HG03060 (cell line): ENCODE measurements at regions not wholly inside any gene's neighbourhood (a gene's known extent, or its start where the extent isn't known, plus 50 kb on each side); places are given as distances from the start of the nearest gene placed in this dataset.

Experiments used
- ATAC-seq: cut with Tn5 transposase; IDR thresholded peaks from one replicate; pipeline ENCODE4 v1.9.1; 2021; ENCODE audit warnings: low read depth, moderate number of reproducible peaks; ENCODE audit not compliant: unreplicated experiment

DNA sequence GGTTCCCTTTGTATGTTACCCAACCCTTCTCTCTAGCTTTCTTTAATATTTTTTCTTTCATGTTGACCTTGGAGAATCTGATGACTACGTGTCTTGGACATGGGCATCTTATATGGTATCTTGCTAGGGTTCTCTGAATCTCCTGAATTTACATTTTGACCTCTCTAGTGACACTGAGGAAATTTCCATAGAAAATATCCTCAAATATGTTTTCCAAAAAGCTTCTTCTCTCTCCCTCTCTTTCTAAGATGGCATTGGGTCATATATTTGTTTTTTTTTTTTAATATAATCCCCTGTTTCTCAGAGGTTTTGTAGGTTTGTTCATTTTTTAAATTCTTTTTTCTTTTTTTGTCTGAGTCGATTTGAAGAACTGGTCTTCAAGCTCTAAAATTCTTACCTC, 184.0 kb upstream of the TMC3 start:
- no peak for ATAC-seq

DNA sequence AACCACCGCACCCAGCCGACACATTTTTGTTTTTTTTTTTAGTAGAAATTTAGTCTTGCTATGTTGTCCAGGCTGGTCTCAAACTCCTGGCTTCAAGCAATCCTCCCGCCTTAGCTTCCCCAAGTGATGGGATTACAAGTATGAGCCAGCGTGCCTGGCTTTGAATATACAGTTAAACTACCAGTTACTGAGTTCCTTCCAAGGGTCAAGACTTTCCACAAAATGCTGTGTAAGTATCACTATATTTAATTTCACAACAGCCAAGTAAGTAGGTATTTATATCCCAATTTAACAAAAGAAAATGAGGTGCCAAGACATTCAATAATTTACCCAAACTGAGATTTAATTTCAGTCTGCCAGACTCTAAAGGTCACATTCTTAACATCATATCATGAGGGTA, 181.3 kb upstream of the TMC3 start:
- no peak for ATAC-seq

DNA sequence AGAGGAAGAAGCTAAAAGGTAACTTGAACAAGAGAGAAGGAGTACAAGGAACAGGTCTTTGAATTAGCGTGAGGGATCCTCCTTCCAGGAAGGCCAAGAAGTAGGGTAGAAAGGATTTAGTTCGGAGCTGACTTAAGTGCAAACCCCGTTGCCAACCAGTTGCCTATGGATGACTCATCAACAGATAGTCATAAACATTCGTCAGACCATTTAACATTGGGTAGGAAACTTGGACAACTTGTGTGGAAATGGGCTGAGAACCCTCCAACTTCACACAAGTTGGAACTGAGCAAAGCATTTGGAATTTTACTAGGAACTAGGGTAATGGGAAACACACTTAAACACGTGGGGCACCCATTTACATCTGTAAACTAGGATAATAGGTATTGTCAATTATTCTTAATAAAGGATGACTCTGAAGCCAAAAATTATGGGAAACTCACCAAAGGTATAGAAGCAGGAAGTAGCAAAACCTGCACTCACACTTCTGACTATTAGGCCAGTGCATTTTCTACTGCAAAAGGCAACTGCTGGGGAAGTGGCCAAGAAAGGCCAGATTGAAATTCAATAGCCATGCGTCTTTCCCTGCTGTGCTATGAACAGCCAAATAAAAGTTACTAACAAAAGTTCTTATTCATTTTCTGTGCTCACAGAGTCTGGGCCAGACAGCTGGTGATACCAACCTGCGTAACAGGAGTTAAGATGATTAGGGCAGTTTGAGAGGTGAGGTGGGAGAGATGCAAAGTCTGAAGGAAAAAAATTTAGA, 174.5 kb upstream of the TMC3 start:
- ATAC-seq: no peak

DNA sequence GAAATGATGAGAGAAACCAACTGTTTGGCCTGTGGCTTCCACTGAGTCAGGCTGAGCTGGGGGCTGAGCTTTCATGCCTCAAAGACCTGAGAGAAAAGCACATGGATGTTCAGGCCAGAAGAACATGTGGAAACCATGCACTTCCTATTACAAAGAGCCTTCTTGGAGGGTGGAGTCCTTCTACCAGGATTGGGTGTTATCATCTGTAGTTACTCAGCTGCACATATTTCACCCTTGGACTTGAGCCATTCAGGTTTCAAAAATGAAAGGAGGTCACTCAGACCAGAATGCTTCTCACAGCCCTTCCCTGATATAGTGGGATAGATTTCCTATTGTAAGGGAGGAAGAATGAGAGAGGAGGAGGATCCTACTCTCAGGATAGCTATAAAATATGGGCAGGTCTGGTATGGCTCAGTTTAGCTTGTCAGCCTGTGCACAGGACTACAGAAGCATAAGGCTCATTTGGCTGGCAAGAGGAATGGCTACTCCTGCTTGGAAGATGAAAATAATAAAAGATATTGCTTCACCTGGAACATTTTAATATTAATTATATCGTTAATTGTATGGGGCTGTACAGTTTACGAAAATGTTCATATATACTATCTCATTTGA, 173.6 kb upstream of the TMC3 start:
- no peak for ATAC-seq

DNA sequence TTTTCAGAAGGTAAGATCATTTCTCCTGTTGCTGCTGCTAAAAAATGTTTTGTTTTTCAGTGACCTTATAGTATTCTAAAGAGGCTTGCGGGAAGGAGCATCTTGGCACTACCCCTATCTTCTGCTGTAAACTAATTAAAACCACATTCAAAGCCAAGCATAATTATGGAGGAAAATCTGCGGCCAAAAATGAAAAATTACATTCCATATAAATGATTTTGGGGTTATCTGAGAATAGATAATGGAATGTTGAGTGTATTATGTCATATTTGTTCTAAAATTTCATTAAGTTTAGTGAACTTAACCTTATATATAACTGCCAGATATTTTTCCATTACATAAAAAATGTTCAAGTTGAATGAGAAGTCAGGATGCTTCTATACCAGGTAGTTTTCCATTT, 170.4 kb upstream of the TMC3 start:
- ATAC-seq: no peak

DNA sequence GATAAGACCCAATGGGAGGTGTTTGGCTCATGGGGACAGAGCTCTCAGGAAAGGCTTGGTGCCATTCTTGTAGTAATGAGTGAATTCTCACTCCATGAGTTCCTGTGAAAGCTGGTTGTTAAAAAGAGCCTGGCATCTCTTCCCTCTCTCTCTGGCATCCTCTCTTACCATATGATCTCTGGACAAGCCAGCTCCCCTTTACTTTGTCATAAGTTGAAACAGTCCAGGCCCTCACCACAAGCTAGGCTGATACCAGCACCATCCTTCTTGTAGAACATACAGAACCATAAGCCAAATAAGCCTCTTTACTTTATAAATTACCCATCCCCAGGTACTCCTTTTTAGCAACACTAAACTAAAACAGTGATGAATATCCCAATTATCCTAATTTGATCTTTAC, 166.9 kb upstream of the TMC3 start:
- ATAC-seq: no peak

DNA sequence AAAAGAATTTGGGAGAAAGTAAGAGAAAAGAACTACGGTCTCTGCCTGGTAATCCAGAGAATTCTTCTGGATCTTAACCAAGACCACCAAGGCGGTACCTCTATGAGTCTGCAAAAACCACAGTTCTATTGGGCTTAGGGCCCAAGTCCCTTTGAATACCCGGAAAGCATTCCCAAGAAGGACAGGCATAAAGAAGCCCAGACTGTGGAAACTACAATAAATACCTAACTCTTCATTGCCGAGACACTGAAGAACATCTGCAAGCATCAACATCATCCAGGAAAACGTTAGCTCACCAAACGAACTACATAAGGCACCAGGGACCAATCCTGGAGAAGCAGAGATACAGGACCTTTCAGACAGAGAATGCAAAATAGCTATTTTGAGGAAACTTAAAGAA, 162.3 kb upstream of the TMC3 start:
- no peak for ATAC-seq

DNA sequence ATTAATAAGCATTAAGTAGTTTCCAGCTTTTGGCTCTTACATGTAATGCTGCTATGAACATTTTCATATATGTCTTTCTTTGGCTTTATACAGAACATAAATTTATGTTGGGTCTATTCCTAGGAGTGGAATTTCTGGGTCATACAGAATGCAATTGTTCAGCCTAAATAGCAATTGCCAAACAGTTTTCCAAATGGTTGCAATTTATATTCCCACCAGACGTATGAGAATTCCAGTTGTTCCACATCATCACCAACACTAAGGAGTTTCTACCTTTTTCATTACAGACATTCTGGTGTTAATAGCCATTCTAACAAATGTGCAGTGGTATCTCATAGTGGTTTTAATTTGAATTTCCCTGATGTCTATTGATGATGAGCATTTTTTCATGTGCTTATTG, 160.1 kb upstream of the TMC3 start:
- no peak for ATAC-seq

DNA sequence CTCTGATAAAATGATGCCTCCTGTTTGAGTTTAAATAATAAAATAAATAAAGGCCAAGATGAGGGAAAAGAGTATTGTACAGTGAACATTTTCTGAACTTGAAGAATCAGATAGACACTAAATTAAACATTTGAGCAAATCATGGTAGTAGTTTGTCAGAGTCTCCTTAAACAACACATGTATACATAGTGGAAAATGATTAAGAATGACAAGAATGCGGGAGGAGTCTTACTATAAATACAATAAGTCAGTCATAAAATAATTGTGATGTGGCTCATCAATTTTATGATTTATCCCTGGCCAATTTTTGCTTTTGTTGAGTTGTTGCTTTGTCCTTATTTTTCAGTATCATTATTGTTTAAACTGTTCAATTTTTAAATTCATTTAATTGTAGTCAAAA, 158.0 kb upstream of the TMC3 start:
- ATAC-seq: no peak

DNA sequence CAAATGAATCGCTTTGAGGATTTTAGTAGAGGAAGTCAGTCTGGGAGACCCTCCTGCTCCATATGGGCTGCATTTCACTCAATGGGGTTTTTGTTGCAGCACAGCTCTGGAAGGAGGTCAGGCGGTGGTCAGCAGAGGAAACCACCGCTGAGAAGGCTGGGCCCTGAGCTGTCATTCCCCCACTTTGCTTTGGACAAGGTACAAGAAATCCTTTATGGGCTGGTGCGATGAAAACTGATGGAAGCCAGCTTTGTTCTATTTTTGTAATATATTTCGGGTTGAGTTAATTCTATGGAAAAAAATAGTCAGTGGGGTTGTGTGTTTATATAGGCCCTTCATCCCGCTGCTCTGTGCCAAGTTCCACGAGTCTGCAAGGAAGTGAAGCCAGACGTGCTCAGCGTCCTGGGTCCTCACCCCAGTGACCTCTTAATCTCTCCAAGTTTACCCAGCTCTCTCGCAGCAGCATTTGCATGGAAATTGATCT, 157.1 kb upstream of the TMC3 start:
- ATAC-seq: no peak

DNA sequence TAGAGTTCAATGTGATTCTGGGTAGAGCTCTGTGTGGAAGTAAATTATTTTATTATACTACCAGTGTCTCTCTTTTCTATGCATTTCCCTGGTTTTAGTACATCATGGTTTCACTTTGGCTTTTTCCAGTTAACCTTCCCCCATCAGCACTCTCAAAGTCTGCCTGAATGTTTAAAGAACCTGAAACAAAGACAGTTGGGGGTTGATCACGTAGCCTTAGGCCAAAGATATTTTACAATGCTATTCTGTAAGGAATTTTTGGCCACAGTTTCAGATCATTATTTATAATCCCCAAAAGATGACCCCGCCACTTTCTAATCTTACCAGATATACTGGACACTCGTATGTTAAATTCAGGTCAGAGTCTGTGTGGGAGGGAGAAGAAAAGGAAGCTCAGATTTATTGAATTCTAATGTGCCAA, 156.3 kb upstream of the TMC3 start:
- ATAC-seq: no peak

DNA sequence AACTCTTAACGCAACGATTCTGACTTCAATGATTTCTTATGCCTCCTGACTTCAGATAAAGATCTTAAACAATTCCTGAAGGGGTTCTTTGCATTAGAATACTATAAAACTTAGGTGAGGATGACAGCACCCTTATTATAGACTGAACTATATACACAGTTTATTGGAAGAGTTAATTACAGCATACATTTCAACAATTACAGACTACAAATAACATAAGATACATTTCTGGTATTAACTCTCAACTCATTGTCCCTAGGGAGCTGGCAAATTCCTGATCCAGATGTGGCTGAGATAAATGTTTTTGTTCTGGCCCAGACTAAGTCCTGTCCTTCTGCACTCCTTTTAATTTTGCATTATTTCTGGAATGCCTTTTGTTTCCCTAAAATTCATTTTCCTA, 155.5 kb upstream of the TMC3 start:
- ATAC-seq: no peak

DNA sequence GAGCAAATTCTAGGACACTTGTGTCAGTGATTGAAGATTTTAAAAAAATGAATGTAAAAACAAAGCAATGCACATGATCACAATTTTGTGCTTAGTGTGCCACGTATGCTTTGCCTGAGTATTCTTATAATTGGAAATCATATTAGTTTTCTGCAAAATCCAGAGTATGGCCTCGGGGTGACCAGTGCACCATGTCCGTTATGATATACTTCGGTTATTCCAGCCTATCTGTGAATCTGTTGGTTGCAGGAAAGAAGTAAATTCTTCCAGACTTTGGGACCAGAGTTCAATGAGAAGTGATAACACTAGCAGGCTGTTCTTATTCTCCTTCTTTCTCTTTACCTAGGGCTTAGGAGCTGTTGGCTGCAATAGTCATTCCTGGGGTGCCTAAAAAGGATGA, 152.0 kb upstream of the TMC3 start:
- ATAC-seq: no peak

DNA sequence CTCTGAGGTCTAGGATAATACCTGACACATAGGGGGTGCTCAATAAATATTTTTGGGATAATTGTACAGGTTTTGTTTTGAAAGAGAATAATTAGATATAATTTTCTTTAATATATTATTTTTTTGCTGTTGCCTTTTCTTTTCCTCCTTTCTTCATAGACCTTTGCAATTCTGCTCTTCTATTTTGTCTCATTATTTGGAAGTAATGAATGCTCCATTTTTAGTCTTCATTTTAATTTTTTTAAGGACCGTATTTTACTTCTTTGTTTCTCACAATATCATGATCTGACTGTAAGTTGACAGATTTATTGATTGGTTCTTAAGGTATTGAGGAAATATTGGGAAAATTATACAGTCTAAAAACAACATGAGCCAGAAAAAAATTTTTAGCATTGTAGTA, 150.5 kb upstream of the TMC3 start:
- no peak for ATAC-seq

DNA sequence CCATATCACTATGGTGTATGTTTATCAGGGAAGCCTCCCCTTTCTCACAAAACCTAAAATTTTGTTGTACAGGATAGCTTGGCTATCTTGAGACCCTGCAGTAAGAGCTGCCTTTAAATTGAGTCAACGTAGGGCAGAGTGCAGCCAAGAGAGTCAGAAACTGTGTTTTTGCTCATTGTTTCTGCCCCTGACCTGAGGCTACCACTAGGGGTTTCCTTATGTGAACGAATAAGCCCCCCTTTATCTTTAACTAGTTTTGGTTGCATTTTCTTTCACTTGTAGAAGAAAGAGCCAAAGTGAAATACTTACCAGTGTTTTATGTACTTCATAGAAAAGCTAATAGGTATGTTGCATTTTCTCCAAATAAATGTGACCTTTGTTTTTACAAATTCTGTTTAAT, 149.9 kb upstream of the TMC3 start:
- ATAC-seq: no peak

DNA sequence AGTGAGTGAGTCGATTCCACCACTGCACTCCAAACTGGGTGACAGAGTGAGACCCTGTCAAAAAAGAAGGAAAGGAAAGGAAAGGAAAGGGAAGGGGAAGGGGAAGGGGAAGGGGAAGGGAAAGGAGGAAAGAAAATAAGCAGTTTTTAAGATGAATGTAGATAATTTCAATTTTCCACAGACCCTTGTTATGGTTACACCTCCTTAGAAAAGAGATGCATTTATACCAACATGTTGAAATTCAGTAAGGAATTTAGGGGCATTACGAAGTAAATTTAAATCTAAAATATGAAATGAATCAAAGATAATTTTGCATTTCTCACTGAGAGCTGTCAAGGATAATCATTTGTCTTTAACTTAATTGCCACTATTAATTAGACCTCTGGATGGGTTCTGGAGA, 146.5 kb upstream of the TMC3 start:
- ATAC-seq: no peak

DNA sequence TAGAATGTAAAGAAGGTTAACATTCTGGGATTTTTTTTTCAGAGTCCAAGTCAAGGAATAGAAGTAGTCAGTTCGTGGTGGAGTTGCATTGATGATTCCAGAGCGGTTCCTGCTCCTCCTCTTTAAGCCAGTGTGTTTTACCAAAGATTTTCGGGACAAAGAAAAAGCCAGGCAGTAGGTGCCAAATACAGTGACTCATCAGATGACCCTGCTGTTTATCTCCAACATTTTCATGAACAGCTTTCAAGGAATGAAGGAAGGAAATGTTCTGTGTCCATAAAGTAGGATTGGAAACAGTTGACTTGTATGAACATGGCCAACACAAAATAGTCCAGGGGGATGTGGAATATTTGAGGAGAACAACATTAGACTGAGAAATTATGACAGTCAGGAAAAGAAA, 142.4 kb upstream of the TMC3 start:
- ATAC-seq: no peak

DNA sequence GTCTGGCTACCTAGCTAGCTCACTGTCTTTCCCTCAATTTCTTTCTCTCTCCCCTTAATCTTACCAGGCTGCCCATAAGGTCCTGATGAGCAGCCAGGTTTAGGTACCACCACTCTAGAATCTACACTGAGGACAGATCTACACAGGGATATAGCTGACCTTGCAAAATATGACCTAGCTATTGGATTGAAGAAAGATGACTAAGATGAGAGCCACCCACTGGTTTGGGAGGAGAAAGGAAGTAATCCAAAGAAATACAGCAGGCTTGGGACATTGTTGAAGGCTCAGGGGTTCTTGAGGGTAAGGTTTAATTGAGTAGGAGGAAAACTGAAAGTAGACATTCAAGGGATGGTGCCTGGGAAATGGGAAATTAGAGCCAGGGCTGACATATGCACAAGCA, 142.0 kb upstream of the TMC3 start:
- ATAC-seq: no peak

DNA sequence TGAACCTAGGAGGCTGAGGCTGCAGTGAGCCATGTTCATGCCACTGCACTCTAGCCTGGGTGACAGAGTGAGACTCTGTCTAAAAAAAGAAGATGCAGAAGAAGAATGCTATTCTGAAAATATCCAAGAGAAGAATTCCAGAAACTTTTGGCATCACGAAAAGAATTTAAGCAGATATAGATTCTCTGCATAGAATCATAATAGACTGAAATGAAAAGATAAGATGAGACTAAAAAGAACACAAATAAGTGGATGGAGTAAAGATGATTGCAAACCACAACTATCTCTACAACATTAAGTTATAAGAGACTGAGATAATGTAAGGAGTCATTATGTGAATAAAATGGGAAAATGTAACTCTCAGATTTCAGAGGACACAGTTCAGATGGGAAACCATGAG, 140.7 kb upstream of the TMC3 start:
- ATAC-seq: no peak

DNA sequence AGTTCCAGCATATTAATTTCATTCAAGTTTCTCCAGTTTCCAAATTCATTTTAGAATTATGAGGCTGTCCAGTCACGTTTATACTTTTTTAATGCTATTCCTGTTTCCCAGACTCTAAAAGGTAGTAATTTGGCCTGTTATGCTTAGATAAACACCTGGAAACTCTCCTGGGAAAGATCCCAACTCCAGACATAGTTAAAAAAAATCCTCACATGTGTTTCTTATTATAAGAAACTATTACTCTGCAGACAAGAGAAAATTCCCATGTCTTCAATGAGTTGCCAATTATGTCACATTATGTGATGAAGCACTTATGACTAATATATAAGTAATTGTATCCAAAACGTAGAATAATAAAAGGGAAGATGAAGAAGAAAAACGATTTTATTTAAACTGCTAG, 137.1 kb upstream of the TMC3 start:
- ATAC-seq: no peak

DNA sequence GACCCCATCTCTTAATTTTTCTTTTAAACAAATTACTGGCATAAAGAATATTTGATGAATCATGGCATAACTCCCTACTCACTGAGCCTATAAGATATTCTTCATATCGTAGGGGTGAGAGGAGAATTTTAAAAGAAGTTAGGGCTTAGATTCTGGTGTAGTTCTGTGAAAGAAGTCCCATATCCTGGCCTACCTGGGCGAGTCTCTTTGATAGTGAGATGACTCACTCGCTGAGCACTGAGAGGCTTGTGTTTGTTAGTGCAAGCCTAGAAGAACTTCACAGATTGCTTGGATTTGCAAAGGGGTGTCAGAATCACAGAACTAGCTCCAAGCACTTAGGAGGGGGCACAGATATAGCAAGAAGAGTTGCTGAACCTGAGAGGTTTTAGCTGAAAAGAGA, 133.8 kb upstream of the TMC3 start:
- no peak for ATAC-seq

DNA sequence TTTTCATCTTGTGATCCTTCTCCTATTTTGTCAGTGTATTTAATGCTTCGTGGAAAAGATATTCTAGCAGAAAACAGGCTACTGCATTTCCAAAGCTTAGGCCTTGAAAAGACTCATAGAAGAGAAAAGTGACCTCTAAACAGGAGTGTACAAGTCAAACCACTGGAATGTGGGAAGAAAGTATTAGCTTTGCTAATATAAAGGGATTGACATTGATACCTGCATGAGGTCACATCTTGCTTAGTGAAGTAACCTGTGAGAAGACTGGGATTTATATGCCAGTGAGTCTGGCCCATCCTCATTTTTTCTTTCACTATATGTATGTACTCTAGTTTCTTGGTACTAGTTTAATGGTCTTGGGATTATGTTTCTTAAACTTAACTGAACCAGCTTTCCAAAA, 132.9 kb upstream of the TMC3 start:
- ATAC-seq: no peak
